GM10248 (cell line): ENCODE measurements at regions not wholly inside any gene's neighbourhood (a gene's known extent, or its start where the extent isn't known, plus 50 kb on each side); places are given as distances from the start of the nearest gene placed in this dataset.

Experiments used
- CTCF ChIA-PET: fragments of 300-600 bp; sonication (Branson Sonifier 250); formaldehyde crosslinking; extraction: SDS; loops from one replicate; lab custom pipeline; 2021; ENCODE audit warnings: antibody characterized with exemption; lab: Yijun Ruan, JAX
- POLR2A ChIA-PET: fragments of 350-650 bp; sonication (Branson Sonifier 250); formaldehyde crosslinking; extraction: SDS; loops from one replicate; lab custom pipeline; 2020; ENCODE audit warnings: antibody characterized with exemption; lab: Yijun Ruan, JAX
- DNase-seq: peaks from one replicate; pipeline ENCODE4 v3.0.0; 2012; ENCODE audit errors: extremely low spot score
- CTCF ChIP-seq: IDR thresholded peaks from 2 replicates; pipeline ENCODE4 v1.5.1; 2012; ENCODE audit warnings: mild to moderate bottlenecking, low read depth; ENCODE audit errors: extremely low read depth, missing control alignments, control extremely low read depth

DNA sequence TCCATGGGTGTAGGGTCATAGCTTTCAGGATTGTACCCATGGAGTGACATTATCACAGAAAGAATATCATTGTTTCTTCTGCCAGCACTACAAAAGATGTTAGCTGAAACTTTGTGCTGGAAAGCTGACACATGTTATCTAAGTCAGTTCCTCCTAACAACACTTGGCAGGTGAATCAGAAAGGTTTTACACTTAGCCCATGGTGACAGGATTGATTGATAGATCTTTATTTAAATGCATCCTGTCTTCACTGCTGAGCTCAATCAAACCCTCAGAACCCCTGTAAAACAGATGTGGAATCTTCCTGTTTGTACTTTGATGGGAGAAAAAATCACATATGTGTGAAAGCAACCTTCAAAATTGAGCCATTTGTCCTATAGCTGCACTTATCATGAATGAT lies 811.5 kb upstream of the ANO3 start:
- DNase-seq = no peak
- no peak for TF ChIP-seq CTCF
- POLR2A ChIA-PET = no interaction called here
- CTCF ChIA-PET = no interaction called here

- no peak for DNase-seq
- TF ChIP-seq CTCF = no peak
- ChIA-PET CTCF (no interaction called here), POLR2A (no interaction called here)
Observed at GRCh38 chr11:25527841-25528240, 804.1 kb upstream of the ANO3 start.

DNA sequence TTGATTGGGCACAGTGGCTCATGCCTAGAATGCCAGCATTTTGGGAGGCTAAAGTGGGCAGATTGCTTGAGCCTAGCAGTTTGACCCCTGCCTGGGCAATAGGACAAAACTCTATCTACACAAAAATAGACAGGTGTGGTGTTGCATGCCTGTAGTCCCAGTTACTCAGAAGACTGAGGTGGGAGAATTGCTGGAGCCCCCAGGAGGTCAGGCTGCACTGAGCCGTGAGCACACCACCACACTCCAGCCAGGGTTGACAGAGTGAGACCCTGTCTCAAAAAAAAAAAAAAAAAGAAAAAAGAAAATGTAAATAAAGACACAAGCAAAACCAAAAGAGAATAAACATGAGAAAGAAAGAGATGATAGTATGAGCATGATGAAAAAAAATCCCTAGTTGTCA lies 802.4 kb upstream of the ANO3 start:
- CTCF ChIA-PET = no interaction called here
- DNase-seq = no peak
- POLR2A ChIA-PET = no interaction called here
- no peak for TF ChIP-seq CTCF

DNA sequence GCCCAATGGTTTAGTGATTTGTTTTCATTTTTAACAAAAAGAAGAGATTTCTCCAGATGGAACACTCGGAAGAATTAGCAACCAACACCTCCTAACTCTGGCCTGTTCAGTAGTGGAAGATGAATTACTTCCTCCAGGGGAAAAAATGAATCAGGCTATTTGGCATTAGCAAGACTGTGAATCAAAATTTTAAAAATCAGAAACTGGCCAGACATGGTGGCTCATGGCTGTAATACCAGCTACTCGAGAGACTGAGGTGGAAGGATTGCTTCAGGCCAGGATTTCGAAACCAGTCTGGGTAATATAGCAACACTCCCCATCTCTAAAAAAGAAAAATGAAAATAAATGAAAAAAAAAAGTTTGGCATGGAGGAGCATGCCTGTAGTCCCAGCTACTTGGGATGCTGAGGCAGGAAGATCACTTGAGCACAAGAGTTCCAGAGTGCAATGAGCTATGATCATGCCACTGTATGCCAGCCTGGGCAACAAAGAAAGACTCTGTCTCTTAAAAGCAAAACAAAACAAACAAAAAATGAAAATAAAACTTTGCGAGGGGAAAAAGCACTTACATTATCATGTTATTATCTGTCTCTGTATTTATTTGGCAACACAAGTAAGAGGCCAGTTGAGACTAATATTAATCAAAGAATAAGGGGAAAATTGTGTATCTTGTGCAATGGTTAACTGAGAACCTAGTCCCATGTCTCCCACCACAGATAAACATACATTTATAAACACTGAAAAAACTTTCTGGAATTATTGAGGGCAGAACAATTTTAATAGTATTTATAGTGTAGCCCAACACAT lies 796.3 kb upstream of the ANO3 start:
- POLR2A ChIA-PET = no interaction called here
- CTCF ChIA-PET = no interaction called here
- DNase-seq = no peak
- TF ChIP-seq CTCF = no peak

DNA sequence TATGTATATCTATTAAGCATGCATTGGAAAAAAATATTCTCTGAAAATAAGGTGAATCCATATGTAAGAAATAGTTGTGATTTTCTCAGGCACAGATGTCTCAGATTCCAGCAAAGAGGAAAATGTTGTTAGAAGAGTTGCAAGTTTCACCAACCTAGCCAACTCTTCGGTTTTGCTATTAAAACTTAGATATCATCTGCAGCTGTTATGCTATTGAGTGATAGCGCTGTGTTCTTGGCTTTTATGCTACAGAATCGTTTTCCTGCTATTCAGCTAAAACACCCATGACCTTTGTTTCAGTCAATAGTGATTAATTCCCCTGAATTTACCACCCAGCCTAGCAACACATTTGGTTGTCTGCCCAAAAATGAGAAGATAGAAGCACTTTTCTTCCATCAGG lies 795.6 kb upstream of the ANO3 start:
- ChIA-PET CTCF (no interaction called here), POLR2A (no interaction called here)
- TF ChIP-seq CTCF = no peak
- no peak for DNase-seq

- ChIA-PET CTCF (no interaction called here), POLR2A (no interaction called here)
- DNase-seq = no peak
- TF ChIP-seq CTCF = no peak
Observed at GRCh38 chr11:25537393-25537792, 794.5 kb upstream of the ANO3 start.
